ENCODE measurements at regions not wholly inside any gene's neighbourhood (a gene's known extent, or its start where the extent isn't known, plus 50 kb on each side); places are given as distances from the start of the nearest gene placed in this dataset.

- TF ChIP-seq CTCF (IDR thresholded peaks at IDR 0.05 in 8 of 11, conservative IDR thresholded peaks at IDR 0.05 in 3 of 11) (no peak), POLR2A (IDR thresholded peaks at IDR 0.05) (no peak), POLR2AphosphoS5 (IDR thresholded peaks at IDR 0.05) (no peak)
These were observed 145.3 kb downstream of the SP3 start for GRCh38 chr2:173819852-173820251.
